Ishikawa (cell line): ENCODE measurements at regions not wholly inside any gene's neighbourhood (a gene's known extent, or its start where the extent isn't known, plus 50 kb on each side); places are given as distances from the start of the nearest gene placed in this dataset.

Experiments
- CEBPB ChIP-seq: IDR thresholded peaks from 2 replicates; pipeline ENCODE4 v1.6.1; 2012
- CREB1 ChIP-seq: IDR thresholded peaks from 2 replicates; pipeline ENCODE4 v1.6.1; 2012; ENCODE audit warnings: low read depth
- EGR1 ChIP-seq: IDR thresholded peaks from 2 replicates; pipeline ENCODE4 v1.6.1; 2012
- EP300 ChIP-seq: IDR thresholded peaks from 2 replicates; pipeline ENCODE4 v1.6.1; 2012; ENCODE audit warnings: borderline replicate concordance
- FOXM1 ChIP-seq: IDR thresholded peaks from 2 replicates; pipeline ENCODE4 v1.6.1; 2012; ENCODE audit warnings: low read depth, borderline replicate concordance
- NFIC ChIP-seq: IDR thresholded peaks from 2 replicates; pipeline ENCODE4 v1.6.1; 2012
- RAD21 ChIP-seq: IDR thresholded peaks from 2 replicates; pipeline ENCODE4 v1.6.1; 2012; ENCODE audit warnings: low read depth
- TAF1 ChIP-seq: IDR thresholded peaks from 2 replicates; pipeline ENCODE4 v1.6.1; 2012; ENCODE audit warnings: low read depth, mild to moderate bottlenecking
- TCF12 ChIP-seq: IDR thresholded peaks from 2 replicates; pipeline ENCODE4 v1.6.1; 2012; ENCODE audit warnings: low read depth
- TEAD4 ChIP-seq: IDR thresholded peaks from 2 replicates; pipeline ENCODE4 v1.6.1; 2012
- YY1 ChIP-seq: IDR thresholded peaks from 2 replicates; pipeline ENCODE4 v1.6.1; 2012; ENCODE audit warnings: low read depth
- ZBTB7A ChIP-seq: IDR thresholded peaks from 2 replicates; pipeline ENCODE4 v1.6.1; 2012; ENCODE audit warnings: low read depth
- TF ChIP-seq, protein P1 (sequence below): IDR thresholded peaks from 2 replicates; pipeline ENCODE4 v1.6.1; 2012; ENCODE audit warnings: low read depth, mild to moderate bottlenecking
- TF ChIP-seq, protein P2 (sequence below): IDR thresholded peaks from 2 replicates; pipeline ENCODE4 v1.6.1; 2012
- TF ChIP-seq, protein P3 (sequence below): IDR thresholded peaks from 2 replicates; pipeline ENCODE4 v1.6.1; 2012

DNA sequence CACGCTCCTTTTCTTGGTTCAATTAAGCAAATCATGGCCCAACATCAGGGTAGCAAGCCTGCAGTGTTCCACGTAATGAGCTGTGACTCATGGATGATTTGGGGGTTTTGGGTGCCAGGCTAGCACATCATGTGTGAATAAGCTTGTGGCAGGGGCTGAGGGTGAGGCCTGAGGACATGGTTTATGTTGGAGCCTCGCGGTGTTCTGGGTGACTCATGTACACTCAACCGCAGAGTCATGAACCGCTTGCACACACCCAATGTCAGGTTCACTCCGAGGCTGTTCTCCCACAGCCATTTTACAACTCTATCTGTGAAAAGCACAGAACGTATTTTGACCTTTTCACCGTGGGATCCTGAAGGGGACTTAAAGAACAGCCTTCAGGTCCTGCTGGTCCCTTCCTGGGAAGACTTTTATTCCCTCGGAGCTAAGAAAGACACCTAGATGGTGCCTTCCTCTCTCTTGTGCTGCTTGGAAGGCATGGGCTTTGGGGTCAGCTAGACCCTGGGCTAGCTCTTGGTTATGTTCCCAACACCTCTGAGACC, 139.9 kb upstream of the ZEB2 start:
- TF ChIP-seq FOXM1 (no peak), NFIC (no peak), ZBTB7A (no peak), EP300 (no peak), YY1 (no peak), CREB1 (no peak), TCF12 (no peak), TAF1 (no peak), CEBPB (no peak)
- TF ChIP-seq, protein P1, sequence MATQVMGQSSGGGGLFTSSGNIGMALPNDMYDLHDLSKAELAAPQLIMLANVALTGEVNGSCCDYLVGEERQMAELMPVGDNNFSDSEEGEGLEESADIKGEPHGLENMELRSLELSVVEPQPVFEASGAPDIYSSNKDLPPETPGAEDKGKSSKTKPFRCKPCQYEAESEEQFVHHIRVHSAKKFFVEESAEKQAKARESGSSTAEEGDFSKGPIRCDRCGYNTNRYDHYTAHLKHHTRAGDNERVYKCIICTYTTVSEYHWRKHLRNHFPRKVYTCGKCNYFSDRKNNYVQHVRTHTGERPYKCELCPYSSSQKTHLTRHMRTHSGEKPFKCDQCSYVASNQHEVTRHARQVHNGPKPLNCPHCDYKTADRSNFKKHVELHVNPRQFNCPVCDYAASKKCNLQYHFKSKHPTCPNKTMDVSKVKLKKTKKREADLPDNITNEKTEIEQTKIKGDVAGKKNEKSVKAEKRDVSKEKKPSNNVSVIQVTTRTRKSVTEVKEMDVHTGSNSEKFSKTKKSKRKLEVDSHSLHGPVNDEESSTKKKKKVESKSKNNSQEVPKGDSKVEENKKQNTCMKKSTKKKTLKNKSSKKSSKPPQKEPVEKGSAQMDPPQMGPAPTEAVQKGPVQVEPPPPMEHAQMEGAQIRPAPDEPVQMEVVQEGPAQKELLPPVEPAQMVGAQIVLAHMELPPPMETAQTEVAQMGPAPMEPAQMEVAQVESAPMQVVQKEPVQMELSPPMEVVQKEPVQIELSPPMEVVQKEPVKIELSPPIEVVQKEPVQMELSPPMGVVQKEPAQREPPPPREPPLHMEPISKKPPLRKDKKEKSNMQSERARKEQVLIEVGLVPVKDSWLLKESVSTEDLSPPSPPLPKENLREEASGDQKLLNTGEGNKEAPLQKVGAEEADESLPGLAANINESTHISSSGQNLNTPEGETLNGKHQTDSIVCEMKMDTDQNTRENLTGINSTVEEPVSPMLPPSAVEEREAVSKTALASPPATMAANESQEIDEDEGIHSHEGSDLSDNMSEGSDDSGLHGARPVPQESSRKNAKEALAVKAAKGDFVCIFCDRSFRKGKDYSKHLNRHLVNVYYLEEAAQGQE = no peak

DNA sequence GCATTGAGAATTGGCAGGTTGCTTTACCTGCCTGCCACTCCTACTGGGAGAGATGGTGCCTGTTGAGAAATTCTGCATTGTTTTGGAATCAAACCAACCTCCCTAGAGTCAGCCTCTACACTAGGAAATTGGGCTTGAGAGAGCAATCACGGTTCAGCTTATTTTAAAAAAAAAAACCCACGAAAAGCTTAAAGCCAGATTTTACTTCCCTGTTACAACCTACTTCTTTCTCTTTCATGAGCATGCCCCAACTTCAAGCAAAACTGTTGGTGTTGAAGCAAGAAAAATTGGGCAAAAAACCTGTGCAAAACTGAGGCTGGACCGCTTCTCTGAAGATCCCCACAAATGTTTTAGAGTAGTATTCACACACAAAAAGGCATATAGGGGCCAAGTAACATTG, 134.6 kb upstream of the ZEB2 start:
- no peak for TF ChIP-seq ZBTB7A
- no peak for TF ChIP-seq RAD21
- no peak for TF ChIP-seq NFIC
- no peak for TF ChIP-seq TCF12
- no peak for TF ChIP-seq EP300
- no peak for TF ChIP-seq EGR1
- no peak for TF ChIP-seq TEAD4
- no peak for TF ChIP-seq FOXM1
- TF ChIP-seq, protein P2, sequence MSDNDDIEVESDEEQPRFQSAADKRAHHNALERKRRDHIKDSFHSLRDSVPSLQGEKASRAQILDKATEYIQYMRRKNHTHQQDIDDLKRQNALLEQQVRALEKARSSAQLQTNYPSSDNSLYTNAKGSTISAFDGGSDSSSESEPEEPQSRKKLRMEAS = no peak
- TF ChIP-seq YY1 = no peak
- no peak for TF ChIP-seq TAF1
- TF ChIP-seq, protein P3, sequence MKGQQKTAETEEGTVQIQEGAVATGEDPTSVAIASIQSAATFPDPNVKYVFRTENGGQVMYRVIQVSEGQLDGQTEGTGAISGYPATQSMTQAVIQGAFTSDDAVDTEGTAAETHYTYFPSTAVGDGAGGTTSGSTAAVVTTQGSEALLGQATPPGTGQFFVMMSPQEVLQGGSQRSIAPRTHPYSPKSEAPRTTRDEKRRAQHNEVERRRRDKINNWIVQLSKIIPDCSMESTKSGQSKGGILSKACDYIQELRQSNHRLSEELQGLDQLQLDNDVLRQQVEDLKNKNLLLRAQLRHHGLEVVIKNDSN = no peak
- TF ChIP-seq, protein P1 = no peak
- no peak for TF ChIP-seq CREB1
- no peak for TF ChIP-seq CEBPB

DNA sequence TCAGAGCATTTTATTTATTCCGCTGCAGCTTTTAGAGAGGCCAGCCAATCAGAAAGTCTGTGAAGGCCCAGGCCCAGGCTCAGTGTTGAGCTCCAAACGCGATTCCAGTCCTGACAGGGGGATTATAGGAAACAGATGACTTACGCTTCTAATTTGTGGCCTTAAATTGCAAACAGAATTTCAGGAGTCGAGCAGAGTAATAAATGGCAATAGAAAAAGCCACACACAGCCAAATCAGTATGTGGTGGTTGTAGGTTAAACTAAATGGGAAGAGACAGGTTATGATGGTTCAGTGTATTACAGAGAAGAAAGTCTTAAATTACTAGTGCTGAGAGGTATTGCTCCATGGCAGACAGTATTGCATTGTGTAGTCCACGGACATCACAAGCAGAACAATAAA, 131.0 kb upstream of the ZEB2 start:
- no peak for TF ChIP-seq TEAD4
- TF ChIP-seq TCF12 = no peak

DNA sequence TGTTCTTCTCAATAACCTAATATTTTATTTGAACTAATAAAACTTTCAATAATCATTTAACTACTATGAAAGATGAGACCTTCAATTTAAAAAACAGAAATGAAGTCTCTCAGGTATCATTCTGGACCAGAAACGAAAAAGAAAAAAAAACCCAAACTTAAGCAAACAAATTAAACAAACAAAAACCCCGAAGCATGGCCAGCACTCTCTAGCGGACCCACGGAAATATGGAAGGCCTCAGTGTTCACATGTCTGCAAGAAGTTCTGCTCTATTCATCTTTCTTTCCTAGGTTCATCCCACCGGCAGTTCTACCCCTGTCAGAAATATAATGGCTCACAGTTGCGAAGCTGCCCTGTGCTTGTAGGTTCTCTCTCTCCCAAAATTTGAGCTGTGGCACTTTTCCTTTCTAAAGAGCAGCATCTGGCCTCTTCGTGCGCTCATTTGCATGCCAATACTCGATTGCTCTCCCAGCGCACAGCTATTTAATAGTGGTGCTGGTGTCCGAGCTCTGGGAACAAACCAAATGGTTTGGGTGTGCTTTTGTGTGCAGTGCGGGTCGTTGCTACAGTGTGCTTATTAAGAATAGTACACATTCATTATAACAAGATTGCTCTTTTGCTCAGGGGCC, 129.0 kb upstream of the ZEB2 start:
- TF ChIP-seq CEBPB (no peak), CREB1 (no peak), FOXM1 (no peak), ZBTB7A (no peak), EGR1 (no peak), RAD21 (no peak), TAF1 (no peak), TEAD4 (no peak), NFIC (no peak), TCF12 (no peak), YY1 (no peak)
- TF ChIP-seq, protein P2 = no peak
- TF ChIP-seq, protein P3 = no peak

DNA sequence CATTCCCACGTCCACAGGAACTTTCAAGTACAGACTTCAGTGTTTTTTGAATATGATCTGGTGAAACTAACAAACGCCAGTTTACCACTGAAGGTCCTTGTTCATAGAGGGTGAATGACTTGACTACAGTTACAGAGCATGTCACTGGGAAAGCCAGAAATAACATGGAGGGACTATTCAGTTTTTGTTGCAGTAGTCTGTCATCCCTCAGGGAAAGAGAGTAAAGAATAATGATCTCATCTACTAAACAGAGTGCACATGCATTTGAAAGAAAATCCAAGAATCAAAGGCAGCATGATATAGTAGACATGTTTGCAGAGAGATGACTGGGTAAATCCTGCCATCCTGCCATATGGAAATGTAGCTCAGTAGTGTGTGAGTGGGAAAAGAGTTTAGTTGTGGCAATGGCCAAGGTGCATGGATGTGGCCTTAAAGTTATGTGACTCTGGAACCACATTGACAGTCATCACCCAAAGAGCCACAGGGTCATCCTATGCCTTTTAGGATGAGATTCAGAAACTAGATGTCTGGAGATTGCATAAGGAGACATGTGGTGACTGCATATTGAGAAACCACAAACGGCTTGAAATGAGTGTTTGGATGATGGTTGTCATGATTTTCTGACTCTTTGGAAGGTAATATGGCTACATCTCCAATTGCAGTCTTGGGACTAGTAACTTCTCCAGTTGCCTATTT, 125.3 kb upstream of the ZEB2 start:
- TF ChIP-seq EGR1 (no peak), EP300 (no peak), TAF1 (no peak)

DNA sequence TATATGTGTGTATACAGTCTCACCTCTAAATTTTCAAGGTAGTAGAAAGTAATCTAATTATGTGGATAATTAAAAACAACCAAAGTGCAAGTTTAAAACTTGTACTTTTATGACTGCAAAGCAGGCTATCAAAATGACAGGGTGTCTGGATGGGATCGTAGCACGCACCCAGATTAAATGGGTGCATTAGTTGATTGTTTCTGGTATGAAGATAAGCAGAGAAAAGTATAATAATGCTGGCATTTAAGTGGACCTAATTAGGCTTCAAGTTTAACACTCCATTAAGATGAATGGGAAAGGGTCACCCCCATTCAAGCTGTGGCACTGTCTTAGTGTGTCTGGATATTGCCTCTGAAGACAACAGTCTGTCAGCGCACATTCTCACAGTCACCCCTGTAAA, 124.6 kb upstream of the ZEB2 start:
- no peak for TF ChIP-seq RAD21
- TF ChIP-seq CEBPB = no peak
- TF ChIP-seq, protein P1 = no peak
- no peak for TF ChIP-seq EGR1
